GM13976 (cell line): ENCODE measurements at regions not wholly inside any gene's neighbourhood (a gene's known extent, or its start where the extent isn't known, plus 50 kb on each side); places are given as distances from the start of the nearest gene placed in this dataset.
"Not testable (repeated sequence)": the region's sequence is repeated elsewhere in the genome, so short reads cannot be mapped to it uniquely, and the experiment has no call there.

Source experiments
- DNase-seq: peaks from one replicate; pipeline ENCODE4 v3.0.0; 2012; ENCODE audit warnings: low spot score
- CTCF ChIP-seq: IDR thresholded peaks from 2 replicates; pipeline ENCODE4 v1.5.1; 2012; ENCODE audit warnings: borderline replicate concordance, mild to moderate bottlenecking; ENCODE audit not compliant: insufficient read depth; ENCODE audit errors: extremely low read depth, missing control alignments, control extremely low read depth
- in situ Hi-C: fragments of 300-500 bp; cut with MboI; formaldehyde crosslinking; loops from one replicate; pipeline ENCODE4 v1.12.0; 2022; ENCODE audit warnings: low sequenced_read_pairs, mixed read lengths, inconsistent platforms; ENCODE audit not compliant: unreplicated experiment

GRCh38 chrX:34493086-34493485, 164.0 kb downstream of the TMEM47 start:
- TF ChIP-seq CTCF: no peak
- DNase-seq: no peak
- in situ Hi-C loops: no loop called here

- in situ Hi-C loops: no loop called here
- no peak for TF ChIP-seq CTCF
- no peak for DNase-seq
Measured at GRCh38 chrX:34491126-34491525, 166.0 kb downstream of the TMEM47 start.

DNA sequence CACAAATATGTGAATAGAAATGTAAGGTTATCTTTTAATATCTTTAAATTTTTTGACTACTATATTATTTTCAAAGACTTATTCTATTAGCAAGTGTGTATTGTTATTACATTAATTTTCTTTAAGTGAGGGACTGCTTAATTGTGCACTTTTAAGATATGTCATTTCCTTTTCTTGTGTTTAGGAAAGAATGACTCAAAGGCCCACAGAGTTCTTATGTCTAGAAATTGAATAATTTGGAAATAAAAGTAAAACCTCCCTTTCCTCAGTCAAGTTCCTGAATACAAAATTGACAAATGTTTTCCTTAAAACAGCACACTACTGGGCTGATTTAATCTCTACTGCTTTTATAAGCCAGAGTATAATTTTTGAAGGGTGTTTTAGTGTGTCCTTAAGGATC, 169.7 kb downstream of the TMEM47 start:
- TF ChIP-seq CTCF: no peak
- in situ Hi-C loops: no loop called here

DNA sequence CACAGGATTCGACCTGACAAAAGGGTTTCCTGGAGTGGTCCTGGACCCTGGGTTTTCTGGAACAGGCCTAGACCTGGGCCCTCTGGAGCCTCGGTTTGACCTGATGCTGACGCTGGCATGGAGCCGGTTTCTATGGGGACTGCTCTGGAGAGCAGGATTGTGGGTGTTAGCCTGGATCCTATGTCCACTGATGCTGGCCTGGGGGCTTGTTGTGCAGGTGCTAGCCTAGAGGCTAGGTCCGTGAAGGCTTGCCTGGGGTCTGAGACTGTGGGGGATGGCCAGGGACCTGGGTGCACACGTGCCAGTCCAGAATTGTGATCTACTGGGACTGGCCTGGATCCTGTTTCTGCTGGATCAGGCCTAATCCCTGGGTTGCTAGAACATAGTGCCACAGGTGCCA, 173.1 kb downstream of the TMEM47 start:
- DNase-seq: no peak
- in situ Hi-C loops: no loop called here

More for the DNA sequence above, 169.7 kb downstream of the TMEM47 start:
- no peak for DNase-seq

DNA sequence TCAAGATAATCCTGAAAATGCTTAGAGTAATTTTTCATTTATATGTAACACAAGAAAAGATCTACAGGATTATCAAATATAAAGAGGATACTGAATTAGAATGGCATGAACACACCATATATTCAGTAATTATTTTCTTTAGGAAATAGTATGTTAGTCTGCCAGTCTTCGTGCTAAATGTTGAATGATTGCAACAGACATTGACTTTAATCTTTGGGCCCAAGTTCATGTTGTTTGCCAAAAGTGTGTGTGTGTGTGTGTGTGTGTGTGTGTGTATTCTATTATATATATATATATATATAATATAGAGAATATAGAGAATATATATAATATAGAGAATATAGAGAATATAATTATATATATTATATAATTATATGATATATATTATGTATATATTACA, 186.6 kb downstream of the TMEM47 start:
- no peak for DNase-seq
- in situ Hi-C loops: no loop called here
- no peak for TF ChIP-seq CTCF

More for the DNA sequence above, 173.1 kb downstream of the TMEM47 start:
- no peak for TF ChIP-seq CTCF

- DNase-seq: no peak
- in situ Hi-C loops: no loop called here
- no peak for TF ChIP-seq CTCF
Measured at GRCh38 chrX:34467437-34467836, 189.6 kb downstream of the TMEM47 start.

DNA sequence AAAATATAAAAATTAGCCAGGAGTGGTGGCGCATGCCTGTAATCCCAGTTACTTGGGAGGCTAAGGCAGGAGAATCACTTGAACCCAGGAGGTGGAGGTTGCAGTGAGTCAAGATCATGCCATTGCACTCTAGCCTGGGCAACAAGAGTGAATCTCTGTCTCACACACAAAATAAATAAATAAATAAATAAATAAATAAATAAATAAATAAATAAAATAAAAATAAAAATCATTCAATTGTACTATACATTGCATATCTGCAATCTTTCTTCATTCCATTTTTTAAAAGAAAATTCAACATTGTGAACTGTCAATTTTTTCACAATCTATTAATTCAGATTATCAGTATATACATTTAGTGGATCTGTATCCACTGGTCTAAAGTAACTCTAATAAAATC, 193.9 kb downstream of the TMEM47 start:
- in situ Hi-C loops: not testable (repeated sequence)

DNA sequence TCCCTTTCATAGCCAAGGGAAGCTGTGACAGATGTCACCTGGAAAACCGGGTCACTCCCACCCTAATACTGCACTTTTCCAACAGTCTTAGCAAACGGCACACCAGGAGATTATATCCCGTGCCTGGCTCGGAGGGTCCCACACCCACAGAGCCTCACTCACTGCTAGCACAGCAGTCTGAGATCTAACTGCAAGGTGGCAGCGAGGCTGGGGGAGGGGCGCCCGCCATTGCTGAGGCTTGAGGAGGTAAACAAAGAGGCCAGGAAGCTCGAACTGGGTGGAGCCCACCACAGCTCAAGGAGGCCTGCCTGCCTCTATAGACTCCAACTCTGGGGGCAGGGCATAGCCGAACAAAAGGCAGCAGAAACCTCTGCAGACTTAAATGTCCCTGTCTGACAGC, 199.2 kb downstream of the TMEM47 start:
- in situ Hi-C loops, DNase-seq: not testable (repeated sequence)

More for the DNA sequence above, 193.9 kb downstream of the TMEM47 start:
- DNase-seq: not testable (repeated sequence)
